Fibroblast of lung (primary cell): ENCODE measurements at regions not wholly inside any gene's neighbourhood (a gene's known extent, or its start where the extent isn't known, plus 50 kb on each side); places are given as distances from the start of the nearest gene placed in this dataset.

Experiments used
- EZH2 ChIP-seq: IDR thresholded peaks from 2 replicates; pipeline ENCODE4 v1.5.1; 2012; ENCODE audit warnings: low read length, control low read depth, mild to moderate bottlenecking; ENCODE audit errors: missing control alignments
- TF ChIP-seq, protein P1 (sequence below), 2 donors: IDR thresholded peaks in 1 of 2; conservative IDR thresholded peaks in 1 of 2; 1 replicate in 1 of 2; 2 replicates in 1 of 2; pipeline ENCODE4 v1.5.1; 2011 to 2012; ENCODE audit warnings: low read length in 2 of 2, control low read depth in 1 of 2, inconsistent platforms in 1 of 2, low read depth in 1 of 2, mild to moderate bottlenecking in 1 of 2

- TF ChIP-seq, protein P1, sequence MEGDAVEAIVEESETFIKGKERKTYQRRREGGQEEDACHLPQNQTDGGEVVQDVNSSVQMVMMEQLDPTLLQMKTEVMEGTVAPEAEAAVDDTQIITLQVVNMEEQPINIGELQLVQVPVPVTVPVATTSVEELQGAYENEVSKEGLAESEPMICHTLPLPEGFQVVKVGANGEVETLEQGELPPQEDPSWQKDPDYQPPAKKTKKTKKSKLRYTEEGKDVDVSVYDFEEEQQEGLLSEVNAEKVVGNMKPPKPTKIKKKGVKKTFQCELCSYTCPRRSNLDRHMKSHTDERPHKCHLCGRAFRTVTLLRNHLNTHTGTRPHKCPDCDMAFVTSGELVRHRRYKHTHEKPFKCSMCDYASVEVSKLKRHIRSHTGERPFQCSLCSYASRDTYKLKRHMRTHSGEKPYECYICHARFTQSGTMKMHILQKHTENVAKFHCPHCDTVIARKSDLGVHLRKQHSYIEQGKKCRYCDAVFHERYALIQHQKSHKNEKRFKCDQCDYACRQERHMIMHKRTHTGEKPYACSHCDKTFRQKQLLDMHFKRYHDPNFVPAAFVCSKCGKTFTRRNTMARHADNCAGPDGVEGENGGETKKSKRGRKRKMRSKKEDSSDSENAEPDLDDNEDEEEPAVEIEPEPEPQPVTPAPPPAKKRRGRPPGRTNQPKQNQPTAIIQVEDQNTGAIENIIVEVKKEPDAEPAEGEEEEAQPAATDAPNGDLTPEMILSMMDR (conservative IDR thresholded peaks at IDR 0.05 in 1 of 2, IDR thresholded peaks at IDR 0.05 in 1 of 2; ENCODE audit: low read depth in 1 of 2, low read length in 2 of 2) = no peak
- TF ChIP-seq EZH2 = no peak
Observed at GRCh38 chr3:81072591-81072990, 688.9 kb downstream of the GBE1 start.
